K562 (cell line): ENCODE measurements at regions not wholly inside any gene's neighbourhood (a gene's known extent, or its start where the extent isn't known, plus 50 kb on each side); places are given as distances from the start of the nearest gene placed in this dataset.

Experiments
- ATAC-seq: fragments of 200-7000 bp; cut with Tn5 transposase; 3 replicates; pipeline ENCODE4 v1.9.1; 2020; ENCODE audit warnings: moderate library complexity
- BruUV-seq: library from RNA; stranded (reverse); fragments of 400-500 nt; replicated peaks from 2 replicates; lab custom pipeline; 2021; lab: Mats Ljungman, UMichigan
- CTCF ChIA-PET: fragments of 300-600 bp; formaldehyde crosslinking; extraction: SDS; loops from one replicate; lab custom pipeline; 2021; ENCODE audit warnings: low intra/inter-chr PET ratio; lab: Yijun Ruan, JAX
- POLR2A ChIA-PET: fragments of 300-600, 350-650 bp; sonication (Branson Sonifier 250); formaldehyde crosslinking; extraction: SDS; loops from one replicate; lab custom pipeline; 2021; ENCODE audit warnings: antibody characterized with exemption, inconsistent platforms; lab: Yijun Ruan, JAX
- DNase-seq, 4 experiments: peaks; one replicate each; pipeline versions ENCODE4 v3.0.0 to v3.0.0-alpha.2; 2011 to 2018; ENCODE audit warnings: low spot score in 3 of 4, mixed read lengths in 3 of 4; ENCODE audit errors: extremely low read depth in 1 of 4
- FAIRE-seq: peaks from 2 replicates; lab custom pipeline; 2011; peaks lifted over from hg19 to GRCh38; lab: Jason Lieb, UNC
- H2AFZ ChIP-seq: 2 replicates; pipeline ENCODE4 v1.6.0; 2011; ENCODE audit warnings: low read depth, low read length, control low read depth, inconsistent platforms
- H3K27ac ChIP-seq: fragments of 200-600 bp; 3 replicates; pipeline ENCODE4 v1.8.0; 2011; ENCODE audit warnings: low read depth, mild to moderate bottlenecking, control low read depth, inconsistent platforms, low read length, moderate library complexity, mixed read lengths; ENCODE audit errors: extremely low read depth
- H3K27me3 ChIP-seq, 2 experiments: fragments of 300-600 bp in 1 of 2; 2 replicates in 1 of 2; 3 replicates in 1 of 2; pipeline versions ENCODE4 v1.6.0 to v1.8.0; 2011; ENCODE audit warnings: inconsistent platforms in 2 of 2, low read length in 2 of 2, mild to moderate bottlenecking in 1 of 2, mixed read lengths in 1 of 2, moderate library complexity in 1 of 2; ENCODE audit not compliant: control insufficient read depth in 2 of 2, insufficient read depth in 2 of 2
- H3K36me3 ChIP-seq: fragments of 300-600 bp; 3 replicates; pipeline ENCODE4 v1.8.0; 2011; ENCODE audit warnings: mild to moderate bottlenecking, low read length, inconsistent platforms; ENCODE audit not compliant: control insufficient read depth, insufficient read depth
- H3K4me1 ChIP-seq, 2 experiments: fragments of 200-600 bp in 1 of 2; replicated peaks in 1 of 2; 2 replicates in 1 of 2; 3 replicates in 1 of 2; pipeline versions ENCODE4 v1.5.1 to v1.8.0; 2011; ENCODE audit warnings: inconsistent platforms in 2 of 2, low read length in 2 of 2, mild to moderate bottlenecking in 1 of 2, mixed read lengths in 1 of 2, moderate library complexity in 1 of 2; ENCODE audit not compliant: control insufficient read depth in 2 of 2, insufficient read depth in 2 of 2
- H3K4me2 ChIP-seq: 2 replicates; pipeline ENCODE4 v1.6.1; 2011; ENCODE audit warnings: low read length, control low read depth, inconsistent platforms, mixed read lengths; ENCODE audit not compliant: insufficient read depth
- H3K4me3 ChIP-seq: fragments of 200-600 bp; sonication (generic), shearing (Covaris generic); 2 replicates; pipeline ENCODE4 v1.5.1; 2016; ENCODE audit warnings: control low read depth, inconsistent platforms
- H3K79me2 ChIP-seq: fragments of 200-600 bp; 3 replicates; pipeline ENCODE4 v1.8.0; 2011; ENCODE audit warnings: low read length, inconsistent platforms; ENCODE audit not compliant: control insufficient read depth, insufficient read depth
- H3K9ac ChIP-seq, 2 experiments: 2 replicates each; pipeline versions ENCODE4 v1.6.0 to v1.6.1; 2011; ENCODE audit warnings: low read depth in 2 of 2, low read length in 2 of 2, control low read depth in 1 of 2, inconsistent platforms in 1 of 2, mild to moderate bottlenecking in 1 of 2, mixed read lengths in 1 of 2; ENCODE audit not compliant: insufficient read depth in 1 of 2
- H3K9me1 ChIP-seq: one replicate; pipeline ENCODE4 v1.6.0; 2011; ENCODE audit warnings: inconsistent platforms, mild to moderate bottlenecking, low read length, moderate library complexity; ENCODE audit not compliant: control insufficient read depth, insufficient read depth
- H3K9me3 ChIP-seq: replicated peaks from 2 replicates; pipeline ENCODE4 v1.5.1; 2011; ENCODE audit warnings: low read depth, low read length, inconsistent platforms; ENCODE audit not compliant: control insufficient read depth, insufficient read depth
- H4K20me1 ChIP-seq: replicated peaks from 2 replicates; pipeline ENCODE4 v1.6.1; 2011; ENCODE audit warnings: low read length, inconsistent platforms, mixed read lengths; ENCODE audit not compliant: control insufficient read depth, insufficient read depth
- BCLAF1 ChIP-seq, 2 experiments: fragments of 450-650 bp in 1 of 2; IDR thresholded peaks; 2 replicates each; pipeline ENCODE4 v1.6.1; 2011 to 2017; ENCODE audit warnings: low read depth in 2 of 2, antibody characterized with exemption in 1 of 2, borderline replicate concordance in 1 of 2, low read length in 1 of 2, mild to moderate bottlenecking in 1 of 2, mixed read lengths in 1 of 2; ENCODE audit not compliant: control insufficient read depth in 1 of 2
- CBFA2T3 ChIP-seq: fragments of 450-650 bp; IDR thresholded peaks from 2 replicates; pipeline ENCODE4 v1.6.1; 2017
- EGR1 ChIP-seq: fragments of 450-650 bp; conservative IDR thresholded peaks from 2 replicates; pipeline ENCODE4 v1.6.1; 2017; ENCODE audit warnings: mild to moderate bottlenecking
- KDM1A ChIP-seq, 2 experiments: fragments of 450-650 bp; IDR thresholded peaks; 2 replicates each; pipeline ENCODE4 v1.6.1; 2016; ENCODE audit warnings: mild to moderate bottlenecking in 2 of 2
- KDM5B ChIP-seq: fragments of 200-600 bp; sonication (generic); IDR thresholded peaks from 2 replicates; pipeline ENCODE4 v1.6.1; 2012; ENCODE audit warnings: low read depth, mild to moderate bottlenecking, moderate library complexity, low read length, control low read depth, inconsistent platforms; ENCODE audit not compliant: insufficient replicate concordance
- NFE2 ChIP-seq: IDR thresholded peaks from 2 replicates; pipeline ENCODE4 v1.6.1; 2014; ENCODE audit warnings: antibody characterized with exemption, low read depth
- PHF21A ChIP-seq: fragments of 450-650 bp; IDR thresholded peaks from 2 replicates; pipeline ENCODE4 v1.6.1; 2017; ENCODE audit warnings: low read depth, borderline replicate concordance
- PTTG1 ChIP-seq: fragments of 450-650 bp; IDR thresholded peaks from 2 replicates; pipeline ENCODE4 v1.6.1; 2016; ENCODE audit warnings: low read depth, mild to moderate bottlenecking, missing genetic modification characterization, missing compliant biosample characterization
- RBM14 ChIP-seq: fragments of 200-400 bp; formaldehyde crosslinking; IDR thresholded peaks from 2 replicates; pipeline ENCODE4 v1.6.1; 2018; ENCODE audit warnings: low read depth, mild to moderate bottlenecking, low read length, moderate library complexity, borderline replicate concordance; ENCODE audit not compliant: insufficient read depth
- RCOR1 ChIP-seq, 2 experiments: IDR thresholded peaks; 2 replicates each; pipeline ENCODE4 v1.6.1; 2012; ENCODE audit warnings: low read depth in 2 of 2, low read length in 2 of 2, borderline replicate concordance in 1 of 2, improper control_type of control experiment in 1 of 2
- ZNF668 ChIP-seq: fragments of 250-450 bp; sonication (Bioruptor Pico); IDR thresholded peaks from 2 replicates; pipeline ENCODE4 v1.8.0; 2022; ENCODE audit warnings: mild to moderate bottlenecking, inconsistent platforms
- WGBS: fragments of 100-300 bp; shearing (Covaris generic); methylation state at CpG from one replicate; pipeline ENCODE4 v1.1.6; 2016; ENCODE audit warnings: low coverage, mixed read lengths; ENCODE audit not compliant: insufficient coverage; ENCODE audit errors: missing lambda C conversion rate; 5-methylcytosine and 5-hydroxymethylcytosine counted together
- in situ Hi-C: fragments of 300-500 bp; cut with MboI; formaldehyde crosslinking; loops from 4 replicates; pipeline ENCODE4 v1.15.0; 2018; ENCODE audit warnings: inconsistent platforms, mixed read lengths
- intact Hi-C: fragments of 100-400 bp; cut with micrococcal nuclease; formaldehyde crosslinking; loops from 2 replicates; pipeline ENCODE4 v1.14.2; 2022

GRCh38 chr17:13362341-13363122 is 239.2 kb downstream of the HS3ST3A1 start:
- Histone ChIP-seq H3K36me3 (no peaks in the 10 kb centered on the region), H4K20me1 (no peaks in the 10 kb centered on the region), H3K27me3 (no peaks in the 10 kb centered on the region), H3K9me3 (no peaks in the 10 kb centered on the region), H3K4me1 (no peaks in the 10 kb centered on the region), H3K79me2 (no peaks in the 10 kb centered on the region), H3K4me3 (no peak overlapping the region), H3K9me1 (no peaks in the 10 kb centered on the region)
- FAIRE-seq: no peak
- ChIA-PET POLR2A (interaction anchor here (0.6 to 1.2 kb wide), 2 partner anchors 10 to 275 kb away, joined by 3 read pairs; no protein-coding TSS in a partner anchor), CTCF (no interaction called here)
- BruUV-seq: no TSS peak
- 15% methylated on average over 7 of the region's 9 CpGs for WGBS
- TF ChIP-seq RBM14 (no peak), RCOR1 (IDR thresholded peaks at IDR 0.05; ENCODE audit: borderline replicate concordance in 1 of 2, low read depth in 2 of 2, low read length in 2 of 2) (peak in 1 of 2 experiments; percentile 47; a peak in 1 of 4 replicates), BCLAF1 (IDR thresholded peaks at IDR 0.05; ENCODE audit: borderline replicate concordance in 1 of 2, control insufficient read depth in 1 of 2, low read depth in 2 of 2, low read length in 1 of 2) (no peak), EGR1 (peak; percentile 65), KDM1A (IDR thresholded peaks at IDR 0.05) (peak; percentile 32 to 37; a peak in 1 of 4 replicates), PHF21A (0 out of 2 replicates have a peak, but pooled peaks have one; percentile 38), PTTG1 (tag) (no peak), NFE2 (peak; percentile 53; the same call in 1 of the 2 replicates), ZNF668 (CRISPR knock-in tag) (no peak), CBFA2T3 (peak; percentile 11; the same call in 1 of the 2 replicates), KDM5B (no peak)
- TF ChIP-seq, all 486 proteins: peak for 6
- no peak overlapping the region for H3K4me2 ChIP-seq
- H3K9ac ChIP-seq: no peak overlapping the region
- no peak for DNase-seq
- intact Hi-C loops: no loop called here
- no peak overlapping the region for H2AFZ ChIP-seq
- H3K27ac ChIP-seq: no peak overlapping the region
- no peak for ATAC-seq
- in situ Hi-C loops: no loop called here
